ENCODE measurements at regions not wholly inside any gene's neighbourhood (a gene's known extent, or its start where the extent isn't known, plus 50 kb on each side); places are given as distances from the start of the nearest gene placed in this dataset.

GRCh38 chr5:29262339-29263123, 1931.0 kb upstream of the CDH6 start:
- TF ChIP-seq ZNF70 (CRISPR knock-in tag; IDR thresholded peaks at IDR 0.05) (no peak), TCF4 (CRISPR knock-in tag; IDR thresholded peaks at IDR 0.05; ENCODE audit: borderline replicate concordance) (no peak)
- ATAC-seq = no peak

GRCh38 chr5:29261213-29261612, 1932.3 kb upstream of the CDH6 start:
- ATAC-seq = no peak
- TF ChIP-seq POU6F1 (CRISPR knock-in tag; IDR thresholded peaks at IDR 0.05; ENCODE audit: borderline replicate concordance, low read depth) = no peak
- TF ChIP-seq ZC3H10 (CRISPR knock-in tag; IDR thresholded peaks at IDR 0.05) = no peak
- TF ChIP-seq ISL1 (CRISPR knock-in tag; IDR thresholded peaks at IDR 0.05) = no peak
- no peak for TF ChIP-seq GLIS3 (CRISPR knock-in tag; IDR thresholded peaks at IDR 0.05)
- TF ChIP-seq ESRRG (CRISPR knock-in tag; IDR thresholded peaks at IDR 0.05) = no peak
- TF ChIP-seq CREB5 (CRISPR knock-in tag; IDR thresholded peaks at IDR 0.05; ENCODE audit: low read depth) = no peak
- TF ChIP-seq CSDC2 (CRISPR knock-in tag; IDR thresholded peaks at IDR 0.05) = no peak
- TF ChIP-seq ARNTL (CRISPR knock-in tag; IDR thresholded peaks at IDR 0.05; ENCODE audit: borderline replicate concordance, low read depth) = no peak
- no peak for TF ChIP-seq PATZ1 (CRISPR knock-in tag; IDR thresholded peaks at IDR 0.05; ENCODE audit: borderline replicate concordance)
- no peak for TF ChIP-seq RARB (CRISPR knock-in tag; IDR thresholded peaks at IDR 0.05)

GRCh38 chr5:29252390-29252789, 1941.1 kb upstream of the CDH6 start:
- no peak for TF ChIP-seq CSDC2 (CRISPR knock-in tag; IDR thresholded peaks at IDR 0.05)
- no peak for TF ChIP-seq POU6F1 (CRISPR knock-in tag; IDR thresholded peaks at IDR 0.05; ENCODE audit: borderline replicate concordance, low read depth)
- no peak for TF ChIP-seq ARNTL (CRISPR knock-in tag; IDR thresholded peaks at IDR 0.05; ENCODE audit: borderline replicate concordance, low read depth)
- no peak for TF ChIP-seq ZC3H10 (CRISPR knock-in tag; IDR thresholded peaks at IDR 0.05)
- no peak for TF ChIP-seq RARB (CRISPR knock-in tag; IDR thresholded peaks at IDR 0.05)
- no peak for TF ChIP-seq ISL1 (CRISPR knock-in tag; IDR thresholded peaks at IDR 0.05)
- no peak for TF ChIP-seq BACH2 (CRISPR knock-in tag; IDR thresholded peaks at IDR 0.05; ENCODE audit: borderline replicate concordance)
- TF ChIP-seq PATZ1 (CRISPR knock-in tag; IDR thresholded peaks at IDR 0.05; ENCODE audit: borderline replicate concordance) = no peak
- TF ChIP-seq, protein P1, sequence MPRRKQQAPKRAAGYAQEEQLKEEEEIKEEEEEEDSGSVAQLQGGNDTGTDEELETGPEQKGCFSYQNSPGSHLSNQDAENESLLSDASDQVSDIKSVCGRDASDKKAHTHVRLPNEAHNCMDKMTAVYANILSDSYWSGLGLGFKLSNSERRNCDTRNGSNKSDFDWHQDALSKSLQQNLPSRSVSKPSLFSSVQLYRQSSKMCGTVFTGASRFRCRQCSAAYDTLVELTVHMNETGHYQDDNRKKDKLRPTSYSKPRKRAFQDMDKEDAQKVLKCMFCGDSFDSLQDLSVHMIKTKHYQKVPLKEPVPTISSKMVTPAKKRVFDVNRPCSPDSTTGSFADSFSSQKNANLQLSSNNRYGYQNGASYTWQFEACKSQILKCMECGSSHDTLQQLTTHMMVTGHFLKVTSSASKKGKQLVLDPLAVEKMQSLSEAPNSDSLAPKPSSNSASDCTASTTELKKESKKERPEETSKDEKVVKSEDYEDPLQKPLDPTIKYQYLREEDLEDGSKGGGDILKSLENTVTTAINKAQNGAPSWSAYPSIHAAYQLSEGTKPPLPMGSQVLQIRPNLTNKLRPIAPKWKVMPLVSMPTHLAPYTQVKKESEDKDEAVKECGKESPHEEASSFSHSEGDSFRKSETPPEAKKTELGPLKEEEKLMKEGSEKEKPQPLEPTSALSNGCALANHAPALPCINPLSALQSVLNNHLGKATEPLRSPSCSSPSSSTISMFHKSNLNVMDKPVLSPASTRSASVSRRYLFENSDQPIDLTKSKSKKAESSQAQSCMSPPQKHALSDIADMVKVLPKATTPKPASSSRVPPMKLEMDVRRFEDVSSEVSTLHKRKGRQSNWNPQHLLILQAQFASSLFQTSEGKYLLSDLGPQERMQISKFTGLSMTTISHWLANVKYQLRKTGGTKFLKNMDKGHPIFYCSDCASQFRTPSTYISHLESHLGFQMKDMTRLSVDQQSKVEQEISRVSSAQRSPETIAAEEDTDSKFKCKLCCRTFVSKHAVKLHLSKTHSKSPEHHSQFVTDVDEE (CRISPR knock-in tag; IDR thresholded peaks at IDR 0.05) = no peak
- TF ChIP-seq SNAI2 (CRISPR knock-in tag; IDR thresholded peaks at IDR 0.05) = no peak
- TF ChIP-seq CREB5 (CRISPR knock-in tag; IDR thresholded peaks at IDR 0.05; ENCODE audit: low read depth) = no peak
- no peak for ATAC-seq

All from SK-N-SH treated with all-trans-retinoic acid at 6 μM for 48 hours (cell line).